HepG2 (cell line): ENCODE measurements at regions not wholly inside any gene's neighbourhood (a gene's known extent, or its start where the extent isn't known, plus 50 kb on each side); places are given as distances from the start of the nearest gene placed in this dataset.

ENCODE experiments used
- ATAC-seq: fragments of 200-7000 bp; cut with Tn5 transposase; 3 replicates; pipeline ENCODE4 v1.9.1; 2020; ENCODE audit warnings: mild to moderate bottlenecking, moderate library complexity
- BruUV-seq: library from RNA; stranded (reverse); fragments of 400-500 nt; replicated peaks from 2 replicates; lab custom pipeline; 2021; lab: Mats Ljungman, UMichigan
- CTCF ChIA-PET: fragments of 300-600 bp; formaldehyde crosslinking; extraction: SDS; loops from one replicate; lab custom pipeline; 2021; ENCODE audit warnings: low total read pairs, inconsistent platforms, low intra/inter-chr PET ratio; lab: Yijun Ruan, JAX
- POLR2A ChIA-PET: fragments of 350-600 bp; sonication (Branson Sonifier 250); formaldehyde crosslinking; loops from one replicate; lab custom pipeline; 2020; ENCODE audit warnings: antibody characterized with exemption, inconsistent platforms; lab: Yijun Ruan, JAX
- DNase-seq: peaks from one replicate; pipeline ENCODE4 v3.0.0-alpha.2; 2015; ENCODE audit warnings: low spot score
- FAIRE-seq: peaks from 3 replicates; lab custom pipeline; 2011; peaks lifted over from hg19 to GRCh38; lab: Jason Lieb, UNC
- H2AFZ ChIP-seq: one replicate; pipeline ENCODE4 v1.6.1; 2011; ENCODE audit warnings: low read length, inconsistent platforms
- H3K27ac ChIP-seq: fragments of 300-600 bp; 3 replicates; pipeline ENCODE4 v1.8.0; 2011; ENCODE audit warnings: mixed run types, mild to moderate bottlenecking, mixed read lengths, low read length, inconsistent platforms; ENCODE audit not compliant: insufficient read depth; ENCODE audit errors: extremely low read length
- H3K27me3 ChIP-seq, 2 experiments: fragments of 200-600 bp in 1 of 2; 2 replicates in 1 of 2; 3 replicates in 1 of 2; pipeline versions ENCODE4 v1.6.0 to v1.8.0; 2011; ENCODE audit warnings: low read length in 2 of 2, mild to moderate bottlenecking in 2 of 2, moderate library complexity in 2 of 2, inconsistent platforms in 1 of 2; ENCODE audit not compliant: insufficient read depth in 2 of 2, control insufficient read depth in 1 of 2
- H3K36me3 ChIP-seq, 2 experiments: fragments of 200-600 bp in 1 of 2; replicated peaks in 1 of 2; 2 replicates in 1 of 2; 3 replicates in 1 of 2; pipeline versions ENCODE4 v1.5.1 to v1.8.0; 2011; ENCODE audit warnings: low read length in 2 of 2, inconsistent platforms in 1 of 2; ENCODE audit not compliant: insufficient read depth in 2 of 2, control insufficient read depth in 1 of 2
- H3K4me1 ChIP-seq: 2 replicates; pipeline ENCODE4 v1.5.1; 2012; ENCODE audit warnings: low read length, inconsistent platforms; ENCODE audit not compliant: insufficient read depth
- H3K4me2 ChIP-seq: 2 replicates; pipeline ENCODE4 v1.6.0; 2011; ENCODE audit warnings: low read depth, low read length, inconsistent platforms
- H3K4me3 ChIP-seq, 3 experiments: fragments of 200-600 bp in 1 of 3; sonication (generic), shearing (Covaris generic) in 1 of 3; replicated peaks in 1 of 3; 2 replicates each; pipeline ENCODE4 v1.5.1; 2011 to 2016; ENCODE audit warnings: low read length in 3 of 3, inconsistent platforms in 2 of 3, low read depth in 2 of 3, mild to moderate bottlenecking in 2 of 3, control low read depth in 1 of 3, mixed read lengths in 1 of 3; ENCODE audit not compliant: insufficient read depth in 1 of 3
- H3K79me2 ChIP-seq: one replicate; pipeline ENCODE4 v1.6.1; 2011; ENCODE audit warnings: low read length, inconsistent platforms; ENCODE audit not compliant: insufficient read depth
- H3K9ac ChIP-seq: 2 replicates; pipeline ENCODE4 v1.6.0; 2011; ENCODE audit warnings: mild to moderate bottlenecking, low read depth, low read length, inconsistent platforms; ENCODE audit not compliant: insufficient read depth
- H3K9me3 ChIP-seq: 2 replicates; pipeline ENCODE4 v1.5.1; 2012; ENCODE audit warnings: mild to moderate bottlenecking, low read length
- H4K20me1 ChIP-seq: 2 replicates; pipeline ENCODE4 v1.6.0; 2011; ENCODE audit warnings: inconsistent platforms, mild to moderate bottlenecking, low read length, moderate library complexity; ENCODE audit not compliant: insufficient read depth
- RFX3 ChIP-seq: IDR thresholded peaks from 2 replicates; pipeline ENCODE4 v1.6.1; 2016; ENCODE audit warnings: missing biosample characterization, missing genetic modification reagents
- SMYD3 ChIP-seq: sonication (generic); formaldehyde crosslinking; IDR thresholded peaks from 2 replicates; pipeline ENCODE4 v1.8.1; 2023; ENCODE audit warnings: mild to moderate bottlenecking, missing genetic modification reagents
- SRSF4 ChIP-seq: fragments of 200-400 bp; formaldehyde crosslinking; IDR thresholded peaks from one replicate; pipeline ENCODE4 v1.6.1; 2018; ENCODE audit warnings: mild to moderate bottlenecking, low read depth, low read length, moderate library complexity; ENCODE audit not compliant: poor library complexity, severe bottlenecking
- ZNF317 ChIP-seq: sonication (generic); formaldehyde crosslinking; IDR thresholded peaks from 2 replicates; pipeline ENCODE4 v1.5.0; 2020; ENCODE audit warnings: mild to moderate bottlenecking, missing genetic modification reagents
- ZNF546 ChIP-seq: sonication (generic); formaldehyde crosslinking; conservative IDR thresholded peaks from 2 replicates; pipeline ENCODE4 v1.8.1; 2023; ENCODE audit warnings: mild to moderate bottlenecking, missing genetic modification reagents
- ZNF570 ChIP-seq: sonication (generic); formaldehyde crosslinking; IDR thresholded peaks from 2 replicates; pipeline ENCODE4 v1.4.0; 2020; ENCODE audit warnings: mild to moderate bottlenecking, missing genetic modification reagents, borderline replicate concordance
- WGBS: methylation state at CpG from one replicate; pipeline ENCODE4 v1.1.6; 2017; ENCODE audit warnings: low lambda C conversion rate; 5-methylcytosine and 5-hydroxymethylcytosine counted together
- in situ Hi-C: cut with HindIII; loops from 2 replicates; pipeline ENCODE4 v1.10.0; 2017; ENCODE audit warnings: low pct_unique_long_range_greater_than_20kb; ENCODE audit not compliant: extremely low pct_ligation_motif_present
- intact Hi-C: fragments of 100-400 bp; cut with micrococcal nuclease; formaldehyde crosslinking; loops from one replicate; pipeline ENCODE4 v1.10.0; 2022; ENCODE audit not compliant: unreplicated experiment

DNA sequence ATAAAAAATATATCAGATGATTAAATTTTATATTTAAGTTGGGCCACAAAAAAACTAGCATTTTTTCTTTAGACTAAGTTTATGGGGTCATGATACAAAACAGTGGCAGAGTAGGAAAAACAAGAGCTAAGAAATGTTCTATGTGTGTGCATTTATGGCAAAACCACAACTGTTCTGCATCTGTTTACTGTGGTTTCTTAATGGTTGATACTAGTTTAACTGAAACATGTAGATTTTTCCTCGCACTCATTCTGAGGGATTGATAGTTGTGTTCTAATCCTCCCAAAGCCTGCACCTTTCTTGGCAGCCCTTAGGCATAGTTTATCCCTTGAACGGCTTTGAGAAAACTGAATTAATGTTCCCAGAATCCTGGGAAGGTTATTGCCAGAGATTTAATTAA is 66.6 kb upstream of the PHYHIPL start:
- no peak for TF ChIP-seq RFX3 (CRISPR knock-in tag)
- TF ChIP-seq ZNF570 (CRISPR knock-in tag): no peak
- no peak for TF ChIP-seq ZNF546
- H3K4me1 ChIP-seq: peaks cover 68% of the 10 kb centered on the region
- H3K9ac ChIP-seq: no peak overlapping the region
- DNase-seq (no peak), FAIRE-seq (peak; percentile 4), ATAC-seq (no peak)
- BruUV-seq: no TSS peak
- H3K27ac ChIP-seq: peak overlapping the region; percentile 69
- no peaks in the 10 kb centered on the region for H3K27me3 ChIP-seq
- intact Hi-C loops (loop anchor here (5.0 kb wide), 2 partner anchors 38 to 62 kb away; no protein-coding TSS in a partner anchor), in situ Hi-C loops (no loop called here)
- 89% methylated on average over 2 of the region's 2 CpGs for WGBS
- peaks cover 6% of the 10 kb centered on the region; the same call in 1 of the 2 replicates for H3K9me3 ChIP-seq
- H2AFZ ChIP-seq: peak overlapping the region; percentile 77
- ChIA-PET CTCF (no interaction called here), POLR2A (interaction anchor here (1.4 kb wide), 1 partner anchor 115 kb away, joined by 6 read pairs; no protein-coding TSS in a partner anchor)
- no peak overlapping the region for H3K4me3 ChIP-seq
- no peaks in the 10 kb centered on the region for H4K20me1 ChIP-seq
- H3K4me2 ChIP-seq: 0 out of 2 replicates have a peak overlapping the region, but pooled peaks have one; percentile 15
- H3K79me2 ChIP-seq: no peaks in the 10 kb centered on the region
- no peaks in the 10 kb centered on the region for H3K36me3 ChIP-seq

DNA sequence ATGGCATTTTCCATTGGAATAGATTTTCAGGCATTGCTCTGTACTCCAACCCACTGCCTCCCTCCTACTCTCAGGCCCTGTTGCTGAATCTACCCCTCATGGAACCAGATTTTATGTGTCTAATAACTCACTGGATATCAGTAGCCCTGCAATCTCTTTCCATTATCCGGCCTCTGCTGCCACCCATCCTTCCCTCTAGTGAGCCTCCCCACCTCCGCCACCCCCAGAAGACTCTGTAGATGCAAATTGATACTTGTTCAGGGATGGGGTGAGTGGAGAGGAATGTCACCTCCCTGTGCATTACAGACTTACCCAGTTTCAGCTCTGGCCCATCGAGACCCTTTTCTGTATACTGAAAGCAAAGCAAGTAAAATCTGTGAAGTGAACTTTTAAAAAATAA is 52.3 kb upstream of the PHYHIPL start:
- Histone ChIP-seq H3K9me3 (no peaks in the 10 kb centered on the region), H3K9ac (no peak overlapping the region), H3K79me2 (no peaks in the 10 kb centered on the region), H3K27ac (no peak overlapping the region), H2AFZ (no peak overlapping the region), H4K20me1 (no peaks in the 10 kb centered on the region), H3K4me2 (no peak overlapping the region), H3K4me3 (no peak overlapping the region), H3K4me1 (peaks cover 22% of the 10 kb centered on the region), H3K27me3 (no peaks in the 10 kb centered on the region), H3K36me3 (no peaks in the 10 kb centered on the region)
- BruUV-seq: no TSS peak
- TF ChIP-seq SMYD3: no peak
- TF ChIP-seq SRSF4: no peak
- no peak for TF ChIP-seq ZNF317
- in situ Hi-C loops (no loop called here), intact Hi-C loops (no loop called here)
- FAIRE-seq (no peak), DNase-seq (no peak), ATAC-seq (no peak)
- ChIA-PET CTCF (no interaction called here), POLR2A (no interaction called here)
- 96% methylated on average over 3 of the region's 3 CpGs for WGBS
